ENCODE measurements at regions not wholly inside any gene's neighbourhood (a gene's known extent, or its start where the extent isn't known, plus 50 kb on each side); places are given as distances from the start of the nearest gene placed in this dataset.

GRCh38 chr10:37634351-37634880 lies 223.0 kb downstream of the ZNF248 start:
- Mint-ChIP-seq H3K36me3 (ENCODE audit: low read depth) (peaks cover 5% of the 10 kb centered on the region), H3K27ac (no peak overlapping the region), H3K9me3 (peaks cover 47% of the 10 kb centered on the region), H3K27me3 (ENCODE audit: low read depth) (no peaks in the 10 kb centered on the region), H3K4me1 (no peaks in the 10 kb centered on the region), H3K4me3 (no peak overlapping the region)
- no peak for TF ChIP-seq CTCF (IDR thresholded peaks at IDR 0.05; ENCODE audit: unreplicated experiment in 3 of 3)

- Mint-ChIP-seq H3K27ac (no peak overlapping the region), H3K9me3 (peaks cover 42% of the 10 kb centered on the region), H3K4me1 (no peaks in the 10 kb centered on the region), H3K4me3 (no peak overlapping the region), H3K27me3 (ENCODE audit: low read depth) (no peaks in the 10 kb centered on the region), H3K36me3 (ENCODE audit: low read depth) (no peaks in the 10 kb centered on the region)
- TF ChIP-seq CTCF (IDR thresholded peaks at IDR 0.05; ENCODE audit: unreplicated experiment in 3 of 3) = no peak
Observed at GRCh38 chr10:37632641-37633040, 224.8 kb downstream of the ZNF248 start.

- Mint-ChIP-seq H3K27me3 (ENCODE audit: low read depth) (no peaks in the 10 kb centered on the region), H3K27ac (no peak overlapping the region), H3K4me1 (no peaks in the 10 kb centered on the region), H3K36me3 (ENCODE audit: low read depth) (no peaks in the 10 kb centered on the region), H3K9me3 (peaks cover 52% of the 10 kb centered on the region), H3K4me3 (no peak overlapping the region)
- TF ChIP-seq CTCF (IDR thresholded peaks at IDR 0.05; ENCODE audit: unreplicated experiment in 3 of 3) = no peak
Observed at GRCh38 chr10:37623506-37623905, 233.9 kb downstream of the ZNF248 start.

DNA sequence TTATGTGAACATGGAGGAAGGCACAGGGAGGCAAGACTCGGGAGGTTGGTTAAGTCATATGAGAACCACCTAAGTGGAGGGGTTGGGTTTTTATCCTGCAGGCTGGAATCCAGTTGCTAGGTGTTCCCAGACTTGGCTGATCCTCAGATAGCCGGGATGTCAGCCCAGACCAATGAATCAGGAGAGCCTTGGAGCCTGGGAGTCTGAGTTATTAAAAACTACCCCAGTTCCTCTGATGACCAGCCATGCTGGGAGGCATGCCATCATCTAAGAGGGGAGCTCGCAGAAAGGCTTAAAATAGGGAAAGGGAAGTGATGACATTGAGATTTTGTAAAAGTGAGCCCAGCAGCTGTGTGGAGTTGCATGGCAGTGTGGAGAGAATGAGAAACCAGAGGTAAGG lies 238.1 kb downstream of the ZNF248 start:
- no peak overlapping the region for H3K4me3 Mint-ChIP-seq
- H3K4me1 Mint-ChIP-seq = no peaks in the 10 kb centered on the region
- no peak for TF ChIP-seq CTCF (IDR thresholded peaks at IDR 0.05; ENCODE audit: unreplicated experiment in 3 of 3)
- no peak overlapping the region for H3K27ac Mint-ChIP-seq
- no peaks in the 10 kb centered on the region for H3K36me3 Mint-ChIP-seq (ENCODE audit: low read depth)
- H3K9me3 Mint-ChIP-seq = peaks cover 56% of the 10 kb centered on the region
- no peaks in the 10 kb centered on the region for H3K27me3 Mint-ChIP-seq (ENCODE audit: low read depth)

DNA sequence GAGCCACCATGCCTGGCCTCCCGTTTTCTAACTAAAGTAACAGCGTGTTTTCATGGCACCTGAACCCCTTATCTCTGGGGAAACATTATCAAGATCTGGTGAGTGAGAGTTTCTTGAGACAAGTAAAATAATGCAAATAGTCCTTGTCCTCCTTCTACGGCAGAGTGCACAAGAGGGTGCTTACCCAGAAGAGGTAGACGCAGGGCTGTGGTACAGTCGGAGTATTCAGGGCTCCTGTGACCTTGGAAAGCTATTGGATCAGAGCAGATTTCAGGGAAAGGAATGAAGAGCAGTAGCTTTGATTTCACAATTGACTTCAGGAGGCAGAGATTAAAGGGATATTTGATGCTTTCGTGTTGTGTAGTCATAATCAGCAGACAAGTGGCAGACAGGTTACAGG lies 269.1 kb downstream of the ZNF248 start:
- H3K27me3 Mint-ChIP-seq (ENCODE audit: low read depth) = no peaks in the 10 kb centered on the region
- no peaks in the 10 kb centered on the region for H3K4me1 Mint-ChIP-seq
- H3K9me3 Mint-ChIP-seq = peaks cover 44% of the 10 kb centered on the region
- H3K27ac Mint-ChIP-seq = no peak overlapping the region
- TF ChIP-seq CTCF (IDR thresholded peaks at IDR 0.05; ENCODE audit: unreplicated experiment in 3 of 3) = no peak
- H3K4me3 Mint-ChIP-seq = no peak overlapping the region
- no peaks in the 10 kb centered on the region for H3K36me3 Mint-ChIP-seq (ENCODE audit: low read depth)

DNA sequence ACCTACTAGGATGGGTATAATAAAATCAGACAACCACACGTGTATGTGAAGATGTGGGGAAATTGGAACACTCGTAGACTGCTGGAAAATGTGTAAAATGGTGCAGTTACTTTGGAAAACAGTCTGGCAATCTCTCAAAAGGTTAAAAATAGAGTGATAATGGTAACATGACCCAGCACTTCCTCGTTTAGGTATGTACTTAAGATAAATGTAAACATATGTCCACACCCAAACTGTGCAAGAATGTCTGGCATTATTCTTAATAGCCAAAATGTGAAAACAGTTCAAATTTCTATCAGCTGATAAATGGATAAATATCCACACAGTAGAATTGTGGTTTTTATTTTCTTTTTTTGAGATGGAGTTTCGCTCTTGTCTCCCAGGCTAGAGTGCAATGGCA lies 272.8 kb downstream of the ZNF248 start:
- Mint-ChIP-seq H3K36me3 (ENCODE audit: low read depth) (no peaks in the 10 kb centered on the region), H3K9me3 (peaks cover 41% of the 10 kb centered on the region), H3K27ac (no peak overlapping the region), H3K4me3 (no peak overlapping the region), H3K27me3 (ENCODE audit: low read depth) (no peaks in the 10 kb centered on the region), H3K4me1 (no peaks in the 10 kb centered on the region)
- TF ChIP-seq CTCF (IDR thresholded peaks at IDR 0.05; ENCODE audit: unreplicated experiment in 3 of 3) = no peak

Data from nephron (organoid).